ENCODE measurements at regions not wholly inside any gene's neighbourhood (a gene's known extent, or its start where the extent isn't known, plus 50 kb on each side); places are given as distances from the start of the nearest gene placed in this dataset.

GRCh38 chr9:88060746-88061145, 77.5 kb downstream of the SPATA31C2 start:
- no peaks in the 10 kb centered on the region for H3K27me3 ChIP-seq
- TF ChIP-seq POLR2A (IDR thresholded peaks at IDR 0.05), result no peak
- TF ChIP-seq, protein P1, sequence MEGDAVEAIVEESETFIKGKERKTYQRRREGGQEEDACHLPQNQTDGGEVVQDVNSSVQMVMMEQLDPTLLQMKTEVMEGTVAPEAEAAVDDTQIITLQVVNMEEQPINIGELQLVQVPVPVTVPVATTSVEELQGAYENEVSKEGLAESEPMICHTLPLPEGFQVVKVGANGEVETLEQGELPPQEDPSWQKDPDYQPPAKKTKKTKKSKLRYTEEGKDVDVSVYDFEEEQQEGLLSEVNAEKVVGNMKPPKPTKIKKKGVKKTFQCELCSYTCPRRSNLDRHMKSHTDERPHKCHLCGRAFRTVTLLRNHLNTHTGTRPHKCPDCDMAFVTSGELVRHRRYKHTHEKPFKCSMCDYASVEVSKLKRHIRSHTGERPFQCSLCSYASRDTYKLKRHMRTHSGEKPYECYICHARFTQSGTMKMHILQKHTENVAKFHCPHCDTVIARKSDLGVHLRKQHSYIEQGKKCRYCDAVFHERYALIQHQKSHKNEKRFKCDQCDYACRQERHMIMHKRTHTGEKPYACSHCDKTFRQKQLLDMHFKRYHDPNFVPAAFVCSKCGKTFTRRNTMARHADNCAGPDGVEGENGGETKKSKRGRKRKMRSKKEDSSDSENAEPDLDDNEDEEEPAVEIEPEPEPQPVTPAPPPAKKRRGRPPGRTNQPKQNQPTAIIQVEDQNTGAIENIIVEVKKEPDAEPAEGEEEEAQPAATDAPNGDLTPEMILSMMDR (IDR thresholded peaks at IDR 0.05), result no peak
- 89 to 94% (median 91%) methylated on average over 7 of the region's 7 CpGs for WGBS, 4 donors
- H3K4me1 ChIP-seq (replicated peaks in 1 of 2), result no peaks in the 10 kb centered on the region
- intact Hi-C loops (cut with DNase I), result no loop called here
- H3K9me3 ChIP-seq (replicated peaks in 1 of 3), result no peaks in the 10 kb centered on the region
- DNase-seq, result no peak
- H3K36me3 ChIP-seq (replicated peaks in 1 of 2), result no peaks in the 10 kb centered on the region
- no peak overlapping the region for H3K4me3 ChIP-seq
- no peak overlapping the region for H3K27ac ChIP-seq

DNA sequence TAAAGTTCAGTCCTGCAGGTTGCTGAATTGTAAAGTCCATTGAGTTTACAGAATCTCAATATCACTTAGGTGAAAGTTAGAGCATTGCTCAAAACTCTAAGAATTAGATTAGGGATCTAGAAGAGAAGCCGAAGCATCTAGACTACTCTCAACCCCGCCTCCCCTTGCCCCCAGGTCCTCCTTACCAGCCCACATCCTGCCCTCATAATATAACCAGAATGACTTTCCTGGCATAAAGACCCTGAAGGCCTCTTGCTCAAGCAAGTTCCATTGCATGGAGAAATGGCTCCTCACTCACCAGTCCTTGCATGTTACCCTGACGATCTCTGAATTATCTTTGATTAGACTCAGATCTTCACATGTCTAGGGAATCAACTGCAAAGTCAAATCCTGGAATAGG, 78.8 kb downstream of the SPATA31C2 start:
- 87 to 93% (median 90%) methylated on average over 3 of the region's 3 CpGs for WGBS, 4 donors
- DNase-seq, result peak in 1 of 7 donors; percentile 4
- no peak for TF ChIP-seq POLR2A (IDR thresholded peaks at IDR 0.05)
- TF ChIP-seq, protein P1 (IDR thresholded peaks at IDR 0.05), result no peak
- Histone ChIP-seq H3K27ac (no peak overlapping the region), H3K27me3 (no peaks in the 10 kb centered on the region), H3K36me3 (replicated peaks in 1 of 2) (no peaks in the 10 kb centered on the region), H3K4me1 (replicated peaks in 1 of 2) (no peaks in the 10 kb centered on the region), H3K4me3 (no peak overlapping the region), H3K9me3 (replicated peaks in 1 of 3) (no peaks in the 10 kb centered on the region)
- intact Hi-C loops (cut with DNase I), result no loop called here

DNA sequence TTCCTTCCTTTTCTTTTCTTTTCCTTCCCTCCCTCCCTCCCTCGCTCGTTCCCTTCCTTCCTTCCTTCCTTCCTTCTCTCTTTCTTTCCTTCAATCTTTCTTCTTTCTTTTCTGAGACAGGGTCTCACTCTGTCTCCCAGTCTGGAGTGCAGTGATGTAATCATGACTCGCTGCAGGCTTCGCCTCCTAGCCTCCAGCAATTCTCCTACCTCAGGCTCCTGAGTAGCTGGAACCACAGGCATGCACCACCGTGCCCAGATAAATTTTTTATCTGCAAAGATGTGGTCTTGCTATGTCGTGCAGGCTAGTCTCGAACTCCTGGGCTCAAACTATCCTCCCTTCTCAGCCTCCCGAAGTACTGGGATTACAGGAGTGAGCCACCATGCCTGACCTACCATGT, 81.4 kb downstream of the SPATA31C2 start:
- TF ChIP-seq, protein P1 (IDR thresholded peaks at IDR 0.05), result no peak
- TF ChIP-seq POLR2A (IDR thresholded peaks at IDR 0.05), result no peak
- WGBS, 4 donors, result 81 to 91% (median 88%) methylated on average over 8 of the region's 8 CpGs
- DNase-seq, result peak in 1 of 7 donors; percentile 34
- no peaks in the 10 kb centered on the region for H3K27me3 ChIP-seq
- no peaks in the 10 kb centered on the region for H3K9me3 ChIP-seq (replicated peaks in 1 of 3)
- H3K36me3 ChIP-seq (replicated peaks in 1 of 2), result no peaks in the 10 kb centered on the region
- H3K4me3 ChIP-seq, result no peak overlapping the region
- H3K4me1 ChIP-seq (replicated peaks in 1 of 2), result no peaks in the 10 kb centered on the region
- intact Hi-C loops (cut with DNase I), result no loop called here
- no peak overlapping the region for H3K27ac ChIP-seq

DNA sequence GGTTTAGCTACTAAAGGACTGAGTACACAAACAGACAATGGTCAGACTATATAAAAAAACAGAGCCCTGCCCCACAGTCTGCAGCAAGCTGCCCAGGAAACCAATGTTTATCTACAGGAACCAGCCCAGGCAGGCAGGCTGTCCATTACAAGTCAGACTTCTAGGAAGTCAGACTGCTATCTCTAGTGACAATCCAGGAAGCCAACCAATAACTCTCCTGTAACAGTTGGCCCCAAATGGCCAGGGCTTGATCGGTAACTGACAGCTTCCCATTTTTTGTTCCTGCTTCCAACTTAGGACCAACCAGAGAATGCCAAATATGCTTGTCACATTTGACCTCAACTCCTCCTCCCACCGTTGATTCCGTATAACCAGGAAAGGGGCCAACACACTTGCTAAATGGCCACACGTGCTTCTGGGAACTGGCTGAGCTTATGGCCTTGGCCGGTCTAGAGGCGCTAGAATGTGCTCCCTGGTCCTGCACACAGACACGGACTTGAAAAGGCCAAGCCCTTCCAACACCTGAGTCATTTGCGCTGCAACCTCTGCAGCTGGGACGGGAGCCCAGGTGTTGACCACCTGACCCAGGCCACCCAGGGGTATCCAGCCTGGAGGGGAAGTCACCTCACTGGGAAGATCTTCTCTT, 79.6 kb upstream of the CDK20 start:
- intact Hi-C loops (cut with DNase I), result no loop called here
- no peaks in the 10 kb centered on the region for H3K27me3 ChIP-seq

More for the DNA sequence above, 79.6 kb upstream of the CDK20 start:
- TF ChIP-seq POLR2A (IDR thresholded peaks at IDR 0.05), result no peak
- TF ChIP-seq, protein P1 (IDR thresholded peaks at IDR 0.05), result no peak
- Histone ChIP-seq H3K4me3 (no peak overlapping the region), H3K4me1 (replicated peaks in 1 of 2) (no peaks in the 10 kb centered on the region), H3K27ac (no peak overlapping the region), H3K36me3 (replicated peaks in 1 of 2) (no peaks in the 10 kb centered on the region), H3K9me3 (replicated peaks in 1 of 3) (no peaks in the 10 kb centered on the region)
- WGBS, 4 donors, result 74 to 82% (median 78%) methylated on average over 2 to 9 of the region's 9 CpGs
- peak in 1 of 7 donors; percentile 21 for DNase-seq

Measured in adrenal gland (tissue), 9 donors.